HG03575 (cell line): ENCODE measurements at regions not wholly inside any gene's neighbourhood (a gene's known extent, or its start where the extent isn't known, plus 50 kb on each side); places are given as distances from the start of the nearest gene placed in this dataset.

Experiments
- ATAC-seq: cut with Tn5 transposase; IDR thresholded peaks from one replicate; pipeline ENCODE4 v1.9.1; 2021; ENCODE audit not compliant: unreplicated experiment, insufficient number of reproducible peaks, low FRiP score; ENCODE audit errors: extremely low read depth

GRCh38 chr11:80414181-80415165, 973.6 kb upstream of the TENM4 start:
- no peak for ATAC-seq

GRCh38 chr11:80412604-80413003, 971.8 kb upstream of the TENM4 start:
- ATAC-seq: no peak

- ATAC-seq: no peak
Measured at GRCh38 chr11:80393210-80393609, 952.4 kb upstream of the TENM4 start.

GRCh38 chr11:80390505-80390904, 949.7 kb upstream of the TENM4 start:
- ATAC-seq: no peak

- no peak for ATAC-seq
Measured at GRCh38 chr11:80388536-80388935, 947.7 kb upstream of the TENM4 start.

GRCh38 chr11:80388130-80388529, 947.3 kb upstream of the TENM4 start:
- no peak for ATAC-seq

- ATAC-seq: no peak
Measured at GRCh38 chr11:80383655-80384054, 942.8 kb upstream of the TENM4 start.

- no peak for ATAC-seq
Measured at GRCh38 chr11:80379620-80380278, 938.9 kb upstream of the TENM4 start.

- ATAC-seq: no peak
Measured at GRCh38 chr11:80371931-80372330, 931.1 kb upstream of the TENM4 start.

GRCh38 chr11:80365980-80366379, 925.1 kb upstream of the TENM4 start:
- ATAC-seq: no peak

- ATAC-seq: no peak
Measured at GRCh38 chr11:80365076-80365725, 924.4 kb upstream of the TENM4 start.

- ATAC-seq: no peak
Measured at GRCh38 chr11:80362563-80363340, 921.9 kb upstream of the TENM4 start.

- ATAC-seq: no peak
Measured at GRCh38 chr11:80355251-80355650, 914.4 kb upstream of the TENM4 start.

GRCh38 chr11:80350541-80350940, 909.7 kb upstream of the TENM4 start:
- no peak for ATAC-seq

- no peak for ATAC-seq
Measured at GRCh38 chr11:80349997-80350396, 909.2 kb upstream of the TENM4 start.

GRCh38 chr11:80346353-80347059, 905.7 kb upstream of the TENM4 start:
- no peak for ATAC-seq

- ATAC-seq: no peak
Measured at GRCh38 chr11:80343436-80343835, 902.6 kb upstream of the TENM4 start.

GRCh38 chr11:80338231-80338630, 897.4 kb upstream of the TENM4 start:
- no peak for ATAC-seq
